Skeletal muscle cell (primary cell): ENCODE measurements at regions not wholly inside any gene's neighbourhood (a gene's known extent, or its start where the extent isn't known, plus 50 kb on each side); places are given as distances from the start of the nearest gene placed in this dataset.
"Not testable (repeated sequence)": the region's sequence is repeated elsewhere in the genome, so short reads cannot be mapped to it uniquely, and the experiment has no call there.

Source experiments
- DNase-seq: peaks from one replicate; pipeline ENCODE4 v3.0.0-alpha.2; 2010; ENCODE audit warnings: low read depth
- H3K4me3 ChIP-seq: 2 replicates; pipeline ENCODE4 v1.5.1; 2011; ENCODE audit warnings: low read depth, mild to moderate bottlenecking, control low read depth, low read length, moderate library complexity

GRCh38 chr4:175033162-175033561 lies 115.0 kb downstream of the ADAM29 start:
- no peak for DNase-seq
- H3K4me3 ChIP-seq = no peak overlapping the region

GRCh38 chr4:175034007-175034406 lies 115.8 kb downstream of the ADAM29 start:
- no peak for DNase-seq

GRCh38 chr4:175034986-175035705 lies 117.0 kb downstream of the ADAM29 start:
- no peak for DNase-seq
- no peak overlapping the region for H3K4me3 ChIP-seq

More at GRCh38 chr4:175034007-175034406, 115.8 kb downstream of the ADAM29 start:
- H3K4me3 ChIP-seq = no peak overlapping the region

- DNase-seq = peak; percentile 39
- H3K4me3 ChIP-seq = no peak overlapping the region
Measured at GRCh38 chr4:175035905-175036304, 117.7 kb downstream of the ADAM29 start.

GRCh38 chr4:175048111-175048784 lies 130.1 kb downstream of the ADAM29 start:
- H3K4me3 ChIP-seq = no peak overlapping the region

GRCh38 chr4:175048906-175049305 lies 130.7 kb downstream of the ADAM29 start:
- H3K4me3 ChIP-seq = no peak overlapping the region
- no peak for DNase-seq

More at GRCh38 chr4:175048111-175048784, 130.1 kb downstream of the ADAM29 start:
- DNase-seq = no peak

GRCh38 chr4:175051974-175052373 lies 133.8 kb downstream of the ADAM29 start:
- H3K4me3 ChIP-seq = no peak overlapping the region
- no peak for DNase-seq

- H3K4me3 ChIP-seq = no peak overlapping the region
- no peak for DNase-seq
Measured at GRCh38 chr4:175054980-175055379, 136.8 kb downstream of the ADAM29 start.

- no peak overlapping the region for H3K4me3 ChIP-seq
- no peak for DNase-seq
Measured at GRCh38 chr4:175062183-175062592, 144.0 kb downstream of the ADAM29 start.

- DNase-seq = no peak
- no peak overlapping the region for H3K4me3 ChIP-seq
Measured at GRCh38 chr4:175065228-175065627, 147.1 kb downstream of the ADAM29 start.

- no peak overlapping the region for H3K4me3 ChIP-seq
- DNase-seq = no peak
Measured at GRCh38 chr4:175066923-175067627, 148.9 kb downstream of the ADAM29 start.

- H3K4me3 ChIP-seq = no peak overlapping the region
- DNase-seq = no peak
Measured at GRCh38 chr4:175068266-175068665, 150.1 kb downstream of the ADAM29 start.

GRCh38 chr4:175070444-175070843 lies 152.3 kb downstream of the ADAM29 start:
- H3K4me3 ChIP-seq = no peak overlapping the region
- no peak for DNase-seq

GRCh38 chr4:175071123-175071522 lies 153.0 kb downstream of the ADAM29 start:
- H3K4me3 ChIP-seq = no peak overlapping the region
- no peak for DNase-seq

- no peak for DNase-seq
- no peak overlapping the region for H3K4me3 ChIP-seq
Measured at GRCh38 chr4:175087145-175087544, 169.0 kb downstream of the ADAM29 start.

GRCh38 chr4:175090116-175090515 lies 172.0 kb downstream of the ADAM29 start:
- no peak overlapping the region for H3K4me3 ChIP-seq
- DNase-seq = no peak

- no peak overlapping the region for H3K4me3 ChIP-seq
- no peak for DNase-seq
Measured at GRCh38 chr4:175091649-175092048, 173.5 kb downstream of the ADAM29 start.

- no peak for DNase-seq
- no peak overlapping the region for H3K4me3 ChIP-seq
Measured at GRCh38 chr4:175092114-175092513, 174.0 kb downstream of the ADAM29 start.

- DNase-seq, H3K4me3 ChIP-seq: not testable (repeated sequence)
Measured at GRCh38 chr4:175093055-175093454, 174.9 kb downstream of the ADAM29 start.

GRCh38 chr4:175103403-175103802 lies 185.2 kb downstream of the ADAM29 start:
- no peak overlapping the region for H3K4me3 ChIP-seq
- no peak for DNase-seq
